Tibial artery (tissue), 4 donors: ENCODE measurements at regions not wholly inside any gene's neighbourhood (a gene's known extent, or its start where the extent isn't known, plus 50 kb on each side); places are given as distances from the start of the nearest gene placed in this dataset.

Experiments
- DNase-seq, 2 donors: peaks; one replicate each; pipeline ENCODE4 v3.0.0-alpha.2; 2019
- H3K27ac ChIP-seq, 2 donors: fragments of 200-600 bp; sonication (generic) in 1 of 2; 1 replicate in 1 of 2; 2 replicates in 1 of 2; pipeline ENCODE4 v1.5.1; 2018 to 2019; ENCODE audit warnings: mild to moderate bottlenecking in 1 of 2
- H3K27me3 ChIP-seq, 2 donors: fragments of 200-600 bp; sonication (generic) in 1 of 2; one replicate each; pipeline versions ENCODE4 v1.5.1 to v1.6.0; 2016 to 2019
- H3K36me3 ChIP-seq, 3 donors: fragments of 200-600 bp; sonication (generic) in 2 of 3; one replicate each; pipeline ENCODE4 v1.5.1; 2016 to 2019; ENCODE audit warnings: mild to moderate bottlenecking in 2 of 3
- H3K4me1 ChIP-seq, 4 donors: fragments of 200-600 bp; sonication (generic) in 2 of 4; 1 replicate in 3 of 4; 2 replicates in 1 of 4; pipeline ENCODE4 v1.5.1; 2016 to 2019
- H3K4me3 ChIP-seq, 2 donors: fragments of 200-600 bp; sonication (generic) in 1 of 2; 1 replicate in 1 of 2; 2 replicates in 1 of 2; pipeline ENCODE4 v1.5.1; 2018 to 2019; ENCODE audit warnings: mild to moderate bottlenecking in 2 of 2
- H3K9me3 ChIP-seq, 3 donors: fragments of 200-600 bp; sonication (generic) in 1 of 3; one replicate each; pipeline ENCODE4 v1.5.1; 2016 to 2019
- CTCF ChIP-seq, 2 experiments: fragments of 200-600 bp in 1 of 2; fragments of 450-650 bp in 1 of 2; IDR thresholded peaks; one replicate each; pipeline ENCODE4 v1.5.1; 2017 to 2019; ENCODE audit warnings: antibody characterized with exemption in 2 of 2, mild to moderate bottlenecking in 1 of 2, moderate library complexity in 1 of 2
- intact Hi-C: fragments of 100-400 bp; cut with DNase I; formaldehyde crosslinking; loops from one replicate; pipeline ENCODE4 v1.15.0; 2023; ENCODE audit warnings: low total_unique reads

- H3K4me1 ChIP-seq = no peaks in the 10 kb centered on the region
- DNase-seq = no peak
- TF ChIP-seq CTCF (IDR thresholded peaks at IDR 0.05) = no peak
- H3K27me3 ChIP-seq = no peaks in the 10 kb centered on the region
- peaks cover 0 to 5% (median 0%) of the 10 kb centered on the region in 3 donors for H3K9me3 ChIP-seq
- intact Hi-C loops = no loop called here
- no peak overlapping the region for H3K4me3 ChIP-seq
- H3K36me3 ChIP-seq = no peaks in the 10 kb centered on the region
- H3K27ac ChIP-seq = no peak overlapping the region
Observed at GRCh38 chrX:25941087-25941486, 197.1 kb upstream of the MAGEB18 start.

GRCh38 chrX:25941559-25942250 is 196.4 kb upstream of the MAGEB18 start:
- intact Hi-C loops = no loop called here

GRCh38 chrX:25968920-25969319 is 169.2 kb upstream of the MAGEB18 start:
- Histone ChIP-seq H3K4me1 (no peaks in the 10 kb centered on the region), H3K36me3 (no peaks in the 10 kb centered on the region), H3K27me3 (no peaks in the 10 kb centered on the region), H3K9me3 (no peaks in the 10 kb centered on the region), H3K4me3 (no peak overlapping the region), H3K27ac (no peak overlapping the region)
- DNase-seq = no peak
- intact Hi-C loops = no loop called here
- TF ChIP-seq CTCF (IDR thresholded peaks at IDR 0.05) = no peak

More at GRCh38 chrX:25941559-25942250, 196.4 kb upstream of the MAGEB18 start:
- Histone ChIP-seq H3K4me3 (no peak overlapping the region), H3K9me3 (peaks cover 0 to 9% (median 0%) of the 10 kb centered on the region in 3 donors), H3K27ac (no peak overlapping the region), H3K36me3 (no peaks in the 10 kb centered on the region), H3K4me1 (no peaks in the 10 kb centered on the region), H3K27me3 (no peaks in the 10 kb centered on the region)
- no peak for DNase-seq
- TF ChIP-seq CTCF (IDR thresholded peaks at IDR 0.05) = no peak

- H3K4me3 ChIP-seq = no peak overlapping the region
- H3K4me1 ChIP-seq = no peaks in the 10 kb centered on the region
- DNase-seq = no peak
- TF ChIP-seq CTCF (IDR thresholded peaks at IDR 0.05) = no peak
- intact Hi-C loops = no loop called here
- H3K36me3 ChIP-seq = no peaks in the 10 kb centered on the region
- no peak overlapping the region for H3K27ac ChIP-seq
- H3K9me3 ChIP-seq = peaks cover 0 to 7% (median 0%) of the 10 kb centered on the region in 3 donors
- H3K27me3 ChIP-seq = no peaks in the 10 kb centered on the region
Observed at GRCh38 chrX:25976683-25977310, 161.3 kb upstream of the MAGEB18 start.

GRCh38 chrX:25998687-25999086 is 139.5 kb upstream of the MAGEB18 start:
- no peaks in the 10 kb centered on the region for H3K9me3 ChIP-seq
- no peak for DNase-seq
- TF ChIP-seq CTCF (IDR thresholded peaks at IDR 0.05) = no peak
- no peaks in the 10 kb centered on the region for H3K4me1 ChIP-seq
- no peaks in the 10 kb centered on the region for H3K27me3 ChIP-seq
- no peaks in the 10 kb centered on the region for H3K36me3 ChIP-seq
- H3K27ac ChIP-seq = no peak overlapping the region
- H3K4me3 ChIP-seq = no peak overlapping the region
- intact Hi-C loops = no loop called here
